GM11168 (cell line): ENCODE measurements at regions not wholly inside any gene's neighbourhood (a gene's known extent, or its start where the extent isn't known, plus 50 kb on each side); places are given as distances from the start of the nearest gene placed in this dataset.
"Not testable (repeated sequence)": the region's sequence is repeated elsewhere in the genome, so short reads cannot be mapped to it uniquely, and the experiment has no call there.

Source experiments
- in situ Hi-C: fragments of 300-500 bp; cut with MboI; formaldehyde crosslinking; loops from one replicate; pipeline ENCODE4 v1.12.0; 2022; ENCODE audit warnings: low sequenced_read_pairs; ENCODE audit not compliant: unreplicated experiment

DNA sequence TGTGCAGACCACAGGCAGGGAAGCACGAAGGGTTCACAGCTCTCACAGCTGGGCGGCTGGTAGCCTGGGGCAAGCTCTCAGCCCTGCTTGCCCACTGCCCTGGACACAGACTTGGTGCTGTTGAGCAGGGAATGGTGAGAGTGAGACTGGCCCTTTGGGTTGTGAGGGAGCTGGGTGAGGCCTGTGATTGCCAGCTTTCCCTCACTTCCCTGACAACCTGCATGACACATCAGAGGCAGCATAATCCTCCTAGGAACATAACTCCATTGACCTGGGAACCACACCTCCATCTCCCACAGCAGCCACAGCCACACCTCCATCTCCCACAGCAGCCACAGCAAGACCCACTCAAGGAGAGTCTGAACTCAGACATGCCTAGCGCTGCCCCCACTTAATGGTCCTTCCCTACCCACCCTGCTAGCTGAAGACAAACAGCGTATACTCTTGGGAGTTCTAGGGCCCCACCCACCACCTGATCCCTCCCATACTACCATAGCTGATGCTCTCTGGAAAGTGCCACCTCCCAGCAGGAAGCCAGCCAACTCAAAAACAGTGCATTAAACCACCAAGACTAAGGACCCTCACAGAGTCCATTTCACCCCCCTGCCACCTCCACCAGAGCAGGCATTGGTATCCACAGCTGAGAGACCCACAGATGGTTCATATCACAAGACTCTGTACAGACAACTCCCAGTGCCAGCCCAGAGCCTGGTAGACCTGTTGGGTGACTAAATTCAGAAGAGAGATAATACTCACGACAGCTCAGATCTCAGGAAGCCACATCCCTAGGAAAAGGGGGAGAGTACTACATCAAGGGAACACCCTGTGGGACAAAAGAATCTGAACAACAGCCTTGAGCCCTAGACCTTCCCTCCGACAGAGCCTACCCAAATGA lies 60.2 kb upstream of the PRSS3 start:
- in situ Hi-C loops = not testable (repeated sequence)

DNA sequence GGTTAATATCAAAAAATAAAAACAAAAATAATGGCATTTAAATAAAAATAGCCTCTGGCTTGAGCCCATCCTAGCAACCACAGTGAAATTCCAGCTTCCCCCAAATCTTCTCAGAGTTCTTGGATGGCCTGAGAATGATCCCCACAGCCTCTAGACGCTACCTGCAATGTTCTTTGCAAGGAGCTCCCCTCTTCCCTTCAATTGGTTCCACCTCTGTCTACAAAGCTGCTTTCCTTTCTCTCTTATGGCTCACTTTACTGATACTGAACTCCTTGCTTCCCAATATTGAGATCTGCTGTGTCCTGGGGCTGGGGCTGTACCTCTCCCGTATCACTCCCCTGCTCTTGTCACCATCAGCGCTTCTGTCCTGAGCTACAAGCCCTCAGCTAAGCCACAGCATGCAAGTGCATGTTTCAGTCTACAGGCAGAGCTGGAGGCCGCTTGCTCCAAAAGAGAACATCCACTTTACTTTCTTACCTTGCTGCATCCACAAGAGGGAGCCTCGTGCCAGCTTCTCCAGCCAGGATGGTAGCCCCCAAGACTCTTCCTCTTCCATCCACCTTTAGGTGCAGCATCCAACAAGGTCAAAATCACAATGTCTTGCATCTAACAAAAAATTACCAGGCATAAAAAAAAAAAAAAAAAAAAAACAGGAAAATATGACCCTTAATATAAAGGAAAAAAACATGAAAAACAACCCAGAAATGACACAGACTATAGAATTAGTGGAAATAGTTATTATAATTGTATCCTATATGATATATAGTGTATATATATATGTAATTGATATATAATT lies 57.4 kb upstream of the PRSS3 start:
- in situ Hi-C loops = no loop called here

DNA sequence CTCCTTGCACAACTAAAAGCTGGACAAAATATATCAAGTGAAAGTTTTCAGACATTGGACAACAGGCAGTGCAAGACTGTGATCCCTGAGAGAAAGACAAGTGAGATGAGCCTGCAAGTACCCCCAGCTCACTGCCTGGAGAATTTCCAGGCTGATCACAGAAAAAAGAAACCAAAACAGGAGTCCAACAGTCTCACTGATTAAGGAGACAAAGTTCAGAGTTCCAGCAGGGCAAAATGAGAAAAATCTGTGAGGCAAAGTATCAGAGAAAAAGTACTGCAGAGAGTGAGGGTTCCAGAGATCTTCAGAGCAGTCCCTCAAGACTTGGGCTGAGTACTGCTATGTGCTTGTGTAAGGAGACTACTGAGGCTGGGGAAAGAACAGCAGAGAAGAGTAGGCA lies 56.0 kb upstream of the PRSS3 start:
- in situ Hi-C loops = no loop called here

DNA sequence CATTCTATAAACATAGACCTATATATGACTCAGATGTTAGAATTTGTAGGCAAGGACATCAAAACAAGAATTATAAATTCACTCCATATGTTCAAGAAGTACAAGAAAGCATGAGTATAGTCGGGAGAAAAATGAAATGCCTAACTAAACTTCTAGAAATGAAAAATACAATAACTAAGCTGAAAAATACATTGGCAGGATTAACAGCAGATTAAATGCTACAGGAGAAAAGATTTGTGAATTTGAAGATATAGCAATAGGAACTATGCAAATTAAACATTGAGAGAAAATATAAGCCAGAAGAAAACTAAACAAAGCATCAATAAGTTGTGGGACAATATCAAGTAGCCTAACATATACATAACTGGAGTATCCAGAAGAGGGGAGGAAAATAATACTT lies 55.3 kb upstream of the PRSS3 start:
- in situ Hi-C loops = no loop called here

DNA sequence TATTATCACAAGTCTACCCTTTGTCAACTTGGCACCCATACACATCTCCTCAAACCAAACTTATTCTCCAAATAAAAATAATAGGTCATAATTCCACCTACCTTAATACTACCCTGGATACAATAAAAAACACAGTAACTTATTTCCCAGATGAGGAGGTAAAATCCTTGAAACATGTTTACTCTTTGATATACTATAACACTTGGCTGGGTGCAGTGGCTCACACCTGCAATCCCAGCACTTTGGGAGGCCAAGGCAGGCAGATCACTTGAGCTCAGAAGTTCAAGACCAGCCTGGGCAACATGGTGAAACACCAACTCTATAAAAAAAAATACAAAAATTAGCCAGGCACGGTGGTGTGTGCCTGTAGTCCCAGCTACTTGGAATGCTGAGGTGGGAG lies 54.4 kb upstream of the PRSS3 start:
- in situ Hi-C loops = not testable (repeated sequence)

DNA sequence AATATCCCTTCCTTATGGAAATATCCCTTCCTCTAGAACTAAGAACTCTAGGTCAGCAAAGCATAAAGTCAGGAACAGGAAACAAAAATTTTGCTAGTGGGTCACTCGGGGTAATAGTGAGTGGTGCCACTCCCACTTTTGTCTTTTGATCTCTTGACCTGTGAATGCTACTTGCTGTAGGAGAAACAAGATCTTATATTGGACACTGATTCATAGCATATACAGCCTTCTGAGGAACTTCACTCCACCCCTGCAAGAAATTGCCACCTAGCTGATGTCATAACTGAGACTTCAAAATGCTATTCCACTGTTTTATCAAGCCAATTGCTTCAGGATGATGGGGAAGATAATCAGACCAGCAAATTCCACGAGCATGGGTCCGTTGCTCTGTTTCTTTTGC lies 53.3 kb upstream of the PRSS3 start:
- in situ Hi-C loops = no loop called here

DNA sequence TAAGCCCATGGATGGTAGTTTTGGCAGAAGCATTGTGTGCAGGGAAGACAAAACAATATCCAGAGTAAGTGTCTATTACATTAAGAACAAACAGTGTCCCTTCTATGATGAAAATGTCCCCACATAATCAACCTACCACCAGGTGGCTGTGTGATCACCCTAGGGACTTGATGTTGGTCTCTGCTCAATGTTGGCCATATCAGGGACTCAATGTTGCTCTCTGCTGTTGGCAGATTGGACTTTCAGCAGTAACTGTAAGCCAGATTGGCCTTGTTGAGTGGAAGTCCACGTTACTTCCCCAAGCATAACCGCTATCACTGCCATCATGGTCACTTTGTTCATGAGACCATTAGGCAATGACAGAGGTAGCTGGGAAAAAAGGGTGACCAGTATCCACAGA lies 52.8 kb upstream of the PRSS3 start:
- in situ Hi-C loops = no loop called here
